ENCODE measurements at regions not wholly inside any gene's neighbourhood (a gene's known extent, or its start where the extent isn't known, plus 50 kb on each side); places are given as distances from the start of the nearest gene placed in this dataset.

GRCh38 chr7:69049326-69049725 lies 548.9 kb upstream of the AUTS2 start:
- no peak for ATAC-seq
- Mint-ChIP-seq H3K27ac (no peak overlapping the region), H3K27me3 (ENCODE audit: low read depth in 2 of 2) (no peaks in the 10 kb centered on the region), H3K4me3 (no peak overlapping the region), H3K9me3 (peaks cover 2 to 16% of the 10 kb centered on the region in 2 donors), H3K36me3 (no peaks in the 10 kb centered on the region), H3K4me1 (no peaks in the 10 kb centered on the region)
- Histone ChIP-seq H3K36me3 (ENCODE audit: control insufficient read depth, insufficient read depth, low read length) (no peaks in the 10 kb centered on the region), H3K27me3 (ENCODE audit: control insufficient read depth, insufficient read depth, low read length) (no peaks in the 10 kb centered on the region), H3K27ac (ENCODE audit: low read length) (no peak overlapping the region), H3K4me1 (ENCODE audit: control insufficient read depth, insufficient read depth, low read length) (no peaks in the 10 kb centered on the region), H3K4me3 (ENCODE audit: low read length) (no peak overlapping the region), H3K9me3 (ENCODE audit: control insufficient read depth, insufficient read depth, low read length) (no peaks in the 10 kb centered on the region)
- no peak for TF ChIP-seq CTCF (IDR thresholded peaks at IDR 0.05)
- intact Hi-C loops (cut with micrococcal nuclease) = no loop called here
- WGBS (ENCODE audit: insufficient coverage) = 65% methylated on average over 4 of the region's 5 CpGs
- no peak for DNase-seq

GRCh38 chr7:69052447-69052846 lies 545.8 kb upstream of the AUTS2 start:
- Mint-ChIP-seq H3K4me1 (no peaks in the 10 kb centered on the region), H3K27ac (no peak overlapping the region), H3K4me3 (no peak overlapping the region), H3K27me3 (ENCODE audit: low read depth in 2 of 2) (no peaks in the 10 kb centered on the region), H3K36me3 (no peaks in the 10 kb centered on the region), H3K9me3 (peaks cover 2 to 7% of the 10 kb centered on the region in 2 donors)
- Histone ChIP-seq H3K9me3 (ENCODE audit: control insufficient read depth, insufficient read depth, low read length) (no peaks in the 10 kb centered on the region), H3K4me1 (ENCODE audit: control insufficient read depth, insufficient read depth, low read length) (no peaks in the 10 kb centered on the region), H3K27ac (ENCODE audit: low read length) (no peak overlapping the region), H3K36me3 (ENCODE audit: control insufficient read depth, insufficient read depth, low read length) (no peaks in the 10 kb centered on the region), H3K27me3 (ENCODE audit: control insufficient read depth, insufficient read depth, low read length) (no peaks in the 10 kb centered on the region), H3K4me3 (ENCODE audit: low read length) (no peak overlapping the region)
- TF ChIP-seq CTCF (IDR thresholded peaks at IDR 0.05) = no peak
- 91% methylated on average over 4 of the region's 4 CpGs for WGBS (ENCODE audit: insufficient coverage)
- no peak for DNase-seq
- intact Hi-C loops (cut with micrococcal nuclease) = no loop called here
- ATAC-seq = no peak

GRCh38 chr7:69060516-69060915 lies 537.8 kb upstream of the AUTS2 start:
- Mint-ChIP-seq H3K4me3 (no peak overlapping the region), H3K36me3 (no peaks in the 10 kb centered on the region)
- DNase-seq = no peak

More at GRCh38 chr7:69060516-69060915, 537.8 kb upstream of the AUTS2 start:
- H3K9me3 Mint-ChIP-seq = peaks cover 6 to 7% of the 10 kb centered on the region in 2 donors
- no peak for TF ChIP-seq CTCF (IDR thresholded peaks at IDR 0.05)
- no peaks in the 10 kb centered on the region for H3K27me3 Mint-ChIP-seq (ENCODE audit: low read depth in 2 of 2)
- no peaks in the 10 kb centered on the region for H3K4me1 Mint-ChIP-seq
- Histone ChIP-seq H3K36me3 (ENCODE audit: control insufficient read depth, insufficient read depth, low read length) (no peaks in the 10 kb centered on the region), H3K9me3 (ENCODE audit: control insufficient read depth, insufficient read depth, low read length) (no peaks in the 10 kb centered on the region), H3K4me3 (ENCODE audit: low read length) (no peak overlapping the region), H3K4me1 (ENCODE audit: control insufficient read depth, insufficient read depth, low read length) (no peaks in the 10 kb centered on the region), H3K27ac (ENCODE audit: low read length) (no peak overlapping the region), H3K27me3 (ENCODE audit: control insufficient read depth, insufficient read depth, low read length) (no peaks in the 10 kb centered on the region)
- 31% methylated on average over 2 of the region's 3 CpGs for WGBS (ENCODE audit: insufficient coverage)
- no peak overlapping the region for H3K27ac Mint-ChIP-seq
- no peak for ATAC-seq
- intact Hi-C loops (cut with micrococcal nuclease) = no loop called here

Measured in natural killer cell (primary cell).